MM.1S (cell line): ENCODE measurements at regions not wholly inside any gene's neighbourhood (a gene's known extent, or its start where the extent isn't known, plus 50 kb on each side); places are given as distances from the start of the nearest gene placed in this dataset.

Experiments used
- EZH2 ChIP-seq: fragments of 300-600 bp; sonication (generic); optimal IDR thresholded peaks from 2 replicates; pipeline ENCODE3; 2017; ENCODE audit warnings: low read depth, mild to moderate bottlenecking, antibody characterized with exemption, low read length, mixed read lengths
- TF ChIP-seq, protein P1 (sequence below): fragments of 300-600 bp; sonication (generic); IDR thresholded peaks from 2 replicates; pipeline ENCODE4 v1.5.1; 2016; ENCODE audit warnings: antibody characterized with exemption, low read length, mixed read lengths

DNA sequence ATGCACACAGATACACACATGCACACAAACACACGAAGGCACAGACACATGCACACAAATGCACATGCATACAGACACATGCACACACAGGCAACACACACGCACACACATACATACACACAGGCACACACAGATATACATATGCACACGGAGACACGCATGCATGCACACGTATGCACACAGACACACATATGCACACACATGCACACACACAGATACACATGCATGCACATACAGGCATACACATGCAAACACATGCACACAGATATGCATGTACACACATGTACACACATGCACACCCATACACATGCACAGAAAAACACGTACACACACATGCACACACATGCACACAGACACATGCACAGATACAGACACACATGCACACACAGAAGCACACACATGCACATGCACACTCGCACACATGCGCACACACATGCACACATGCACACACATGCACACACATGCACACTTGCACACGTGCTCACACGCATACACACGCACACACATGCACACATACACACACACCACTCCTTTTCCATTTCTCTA lies 70.8 kb upstream of the ALDH3B2 start:
- TF ChIP-seq, protein P1, sequence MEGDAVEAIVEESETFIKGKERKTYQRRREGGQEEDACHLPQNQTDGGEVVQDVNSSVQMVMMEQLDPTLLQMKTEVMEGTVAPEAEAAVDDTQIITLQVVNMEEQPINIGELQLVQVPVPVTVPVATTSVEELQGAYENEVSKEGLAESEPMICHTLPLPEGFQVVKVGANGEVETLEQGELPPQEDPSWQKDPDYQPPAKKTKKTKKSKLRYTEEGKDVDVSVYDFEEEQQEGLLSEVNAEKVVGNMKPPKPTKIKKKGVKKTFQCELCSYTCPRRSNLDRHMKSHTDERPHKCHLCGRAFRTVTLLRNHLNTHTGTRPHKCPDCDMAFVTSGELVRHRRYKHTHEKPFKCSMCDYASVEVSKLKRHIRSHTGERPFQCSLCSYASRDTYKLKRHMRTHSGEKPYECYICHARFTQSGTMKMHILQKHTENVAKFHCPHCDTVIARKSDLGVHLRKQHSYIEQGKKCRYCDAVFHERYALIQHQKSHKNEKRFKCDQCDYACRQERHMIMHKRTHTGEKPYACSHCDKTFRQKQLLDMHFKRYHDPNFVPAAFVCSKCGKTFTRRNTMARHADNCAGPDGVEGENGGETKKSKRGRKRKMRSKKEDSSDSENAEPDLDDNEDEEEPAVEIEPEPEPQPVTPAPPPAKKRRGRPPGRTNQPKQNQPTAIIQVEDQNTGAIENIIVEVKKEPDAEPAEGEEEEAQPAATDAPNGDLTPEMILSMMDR: no peak
- TF ChIP-seq EZH2: no peak
